GM21381 (cell line): ENCODE measurements at regions not wholly inside any gene's neighbourhood (a gene's known extent, or its start where the extent isn't known, plus 50 kb on each side); places are given as distances from the start of the nearest gene placed in this dataset.

Experiments used
- ATAC-seq: cut with Tn5 transposase; IDR thresholded peaks from one replicate; pipeline ENCODE4 v1.9.1; 2021; ENCODE audit warnings: mild to moderate bottlenecking, moderate library complexity; ENCODE audit not compliant: unreplicated experiment

- ATAC-seq = no peak
Measured at GRCh38 chr11:104830508-104830907, 67.8 kb downstream of the CASP12 start.

DNA sequence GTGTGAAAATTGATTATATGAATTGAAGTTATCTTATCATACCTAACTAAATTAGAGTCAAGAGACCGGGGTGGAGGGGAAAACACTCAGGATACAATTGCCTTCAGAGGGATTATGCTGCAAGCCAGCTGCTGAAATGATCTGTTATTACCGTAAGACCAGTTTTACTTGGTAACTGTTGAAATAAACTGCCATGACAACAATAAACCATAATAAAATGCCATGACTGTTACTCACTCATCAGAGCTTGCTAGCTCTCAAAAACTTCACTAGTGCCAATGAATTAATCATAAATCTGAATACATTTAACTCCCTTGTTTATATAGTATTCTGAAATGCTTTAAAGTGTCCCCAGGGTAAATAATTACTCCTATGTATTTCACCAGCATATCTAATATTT lies 68.2 kb downstream of the CASP12 start:
- ATAC-seq = no peak

- no peak for ATAC-seq
Measured at GRCh38 chr11:104826772-104827171, 71.5 kb downstream of the CASP12 start.

DNA sequence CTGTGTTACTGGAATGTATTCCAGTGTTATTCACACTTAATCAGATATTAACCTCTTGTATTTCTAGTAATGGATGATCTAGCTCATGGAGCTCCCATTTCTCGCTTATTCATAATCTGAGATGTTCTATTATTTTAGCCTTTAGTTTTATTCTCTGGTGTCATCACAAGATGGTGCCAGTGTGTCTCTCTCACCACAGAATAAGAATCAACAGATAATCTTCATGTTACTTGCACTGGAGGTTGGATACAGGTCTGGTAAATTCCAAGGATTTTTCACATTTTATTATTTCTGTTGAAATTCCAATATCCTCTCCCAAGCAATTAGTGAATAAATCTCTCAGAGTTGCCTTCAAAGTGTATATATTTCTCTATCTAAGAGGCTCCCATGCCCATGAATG lies 74.6 kb downstream of the CASP12 start:
- no peak for ATAC-seq

DNA sequence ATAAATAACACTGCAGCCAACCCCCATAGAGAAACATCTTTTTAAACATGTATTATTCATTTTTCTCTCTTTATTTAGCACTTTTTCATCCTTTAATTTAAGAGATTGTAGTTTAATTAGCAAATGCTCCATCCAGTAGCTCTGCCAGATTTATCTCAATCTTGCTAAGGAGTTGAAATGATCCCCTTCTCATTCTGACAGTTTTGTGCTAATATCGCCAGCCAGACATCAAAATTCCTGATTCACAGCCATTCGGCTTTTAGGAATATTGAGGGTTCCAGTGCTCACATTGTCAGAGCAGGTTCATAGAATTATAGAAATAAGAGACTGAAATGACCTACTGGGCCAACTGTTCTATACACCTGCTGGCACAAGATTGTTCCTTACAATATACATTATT lies 77.8 kb downstream of the CASP12 start:
- no peak for ATAC-seq

DNA sequence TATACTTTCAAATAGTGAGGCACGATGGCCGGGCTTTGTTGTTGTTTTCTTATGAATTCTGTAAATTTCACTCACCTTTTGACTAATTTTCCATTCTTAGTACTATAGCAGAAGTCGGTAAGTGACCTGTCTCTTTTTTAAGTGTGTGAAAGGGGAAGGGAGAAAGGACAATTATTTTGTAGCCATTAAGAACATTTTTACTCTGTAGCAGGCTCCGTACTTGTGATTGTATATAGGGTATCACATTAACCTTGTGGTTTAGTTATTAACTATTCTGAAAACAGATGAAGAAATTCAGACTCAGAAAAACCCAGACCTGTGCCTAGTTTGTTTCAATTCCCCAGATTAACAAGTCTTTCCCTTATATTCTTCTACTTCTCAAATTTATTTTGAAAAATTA lies 78.7 kb downstream of the CASP12 start:
- no peak for ATAC-seq

DNA sequence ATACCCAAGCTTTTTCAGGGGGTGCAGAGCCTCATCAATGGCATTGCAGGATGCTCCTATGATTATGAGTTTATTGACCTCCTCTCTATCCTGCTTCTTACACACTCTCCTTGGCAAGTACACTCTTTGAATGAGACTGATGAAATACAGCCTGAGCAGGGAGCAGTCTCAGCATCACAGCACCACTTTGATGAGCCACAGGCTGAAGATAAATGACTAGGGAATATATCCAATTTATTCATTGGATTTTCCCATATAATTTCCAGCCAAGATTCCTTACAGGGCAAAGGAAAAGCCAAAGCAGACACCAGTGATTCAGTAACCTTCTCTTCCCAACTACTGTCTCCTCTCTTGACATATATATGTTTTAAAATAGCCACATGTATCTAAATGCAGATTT lies 79.2 kb downstream of the CASP12 start:
- no peak for ATAC-seq

GRCh38 chr11:104817973-104818372 lies 80.3 kb downstream of the CASP12 start:
- ATAC-seq = no peak

DNA sequence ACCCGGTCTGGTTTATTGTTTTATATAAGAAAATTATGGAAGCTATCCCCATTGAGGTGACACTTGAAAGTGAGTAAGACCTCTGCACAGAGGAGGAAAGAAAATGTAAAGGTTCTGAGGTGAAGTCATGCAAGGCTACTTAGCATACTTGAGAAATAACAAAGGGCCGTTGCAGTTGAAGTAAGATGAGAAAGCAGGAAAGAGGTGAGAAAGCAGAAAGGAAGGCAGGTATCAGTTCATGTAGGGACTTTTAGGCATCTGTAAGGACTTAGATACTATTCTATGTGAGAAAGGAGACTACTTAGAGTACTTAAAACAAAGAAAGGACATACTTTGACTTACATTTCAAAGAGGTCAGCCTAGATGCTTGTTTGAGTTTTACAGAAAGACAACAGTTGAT lies 84.7 kb downstream of the CASP12 start:
- ATAC-seq = no peak

GRCh38 chr11:104812103-104812788 lies 86.0 kb downstream of the CASP12 start:
- ATAC-seq = no peak

- ATAC-seq = no peak
Measured at GRCh38 chr11:104803776-104804175, 94.5 kb downstream of the CASP12 start.

DNA sequence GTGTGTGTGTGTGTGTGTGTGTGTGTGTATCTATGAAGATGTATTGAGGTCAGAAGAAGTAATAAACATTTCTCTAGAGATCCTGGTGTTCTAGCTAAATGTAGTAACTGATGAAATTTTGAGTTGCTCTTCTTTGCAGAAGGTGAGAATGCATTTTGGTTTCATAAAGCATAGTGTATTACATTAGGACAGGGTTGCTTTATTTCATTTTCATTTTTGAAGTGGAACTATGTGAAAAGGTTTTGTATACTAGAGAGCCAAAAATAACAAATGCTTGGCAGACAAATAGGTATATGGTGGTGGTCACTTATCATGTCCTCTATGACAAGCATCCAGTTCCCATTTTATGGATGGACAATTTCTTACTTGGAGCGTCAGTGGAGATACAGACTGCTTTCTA lies 99.0 kb downstream of the CASP12 start:
- peak; percentile 94 for ATAC-seq

DNA sequence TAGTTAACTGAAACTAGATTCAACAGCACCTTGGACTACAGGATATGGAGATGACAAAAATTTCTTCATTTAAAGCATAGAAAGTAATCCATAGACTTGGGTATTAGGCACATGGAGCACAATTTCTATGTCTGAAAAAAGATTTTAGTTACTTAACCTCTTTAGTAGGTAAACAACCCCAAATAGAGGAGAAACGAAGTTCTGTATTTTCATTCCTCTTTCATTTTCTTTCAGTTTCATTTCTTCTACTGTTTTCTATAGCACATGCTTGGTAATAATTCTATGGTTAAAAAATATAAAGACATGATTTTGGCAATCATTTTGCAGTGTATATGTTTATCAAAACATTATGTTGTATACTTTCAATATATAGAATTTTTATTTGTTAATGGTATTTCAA lies 99.5 kb downstream of the CASP12 start:
- peak; percentile 54 for ATAC-seq

DNA sequence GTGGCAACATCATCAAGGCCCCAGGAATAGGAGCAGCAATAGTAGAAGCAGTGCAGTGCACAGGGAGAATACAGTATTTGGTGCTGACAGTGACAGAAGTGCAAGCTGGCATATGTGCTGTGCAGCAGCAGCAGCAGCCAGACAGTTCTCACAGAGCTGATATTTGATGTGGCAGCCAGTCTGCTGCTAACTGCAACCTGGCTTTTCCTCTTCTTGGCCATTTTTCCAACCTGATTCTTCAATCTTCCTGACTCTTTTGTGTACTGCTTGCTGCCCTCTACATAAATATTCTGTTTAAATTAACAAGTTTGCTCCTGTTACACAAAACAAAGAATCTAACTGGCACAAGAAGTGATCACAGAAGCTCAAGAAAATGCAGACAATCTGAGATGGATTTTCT lies 102.0 kb downstream of the CASP12 start:
- ATAC-seq = no peak

DNA sequence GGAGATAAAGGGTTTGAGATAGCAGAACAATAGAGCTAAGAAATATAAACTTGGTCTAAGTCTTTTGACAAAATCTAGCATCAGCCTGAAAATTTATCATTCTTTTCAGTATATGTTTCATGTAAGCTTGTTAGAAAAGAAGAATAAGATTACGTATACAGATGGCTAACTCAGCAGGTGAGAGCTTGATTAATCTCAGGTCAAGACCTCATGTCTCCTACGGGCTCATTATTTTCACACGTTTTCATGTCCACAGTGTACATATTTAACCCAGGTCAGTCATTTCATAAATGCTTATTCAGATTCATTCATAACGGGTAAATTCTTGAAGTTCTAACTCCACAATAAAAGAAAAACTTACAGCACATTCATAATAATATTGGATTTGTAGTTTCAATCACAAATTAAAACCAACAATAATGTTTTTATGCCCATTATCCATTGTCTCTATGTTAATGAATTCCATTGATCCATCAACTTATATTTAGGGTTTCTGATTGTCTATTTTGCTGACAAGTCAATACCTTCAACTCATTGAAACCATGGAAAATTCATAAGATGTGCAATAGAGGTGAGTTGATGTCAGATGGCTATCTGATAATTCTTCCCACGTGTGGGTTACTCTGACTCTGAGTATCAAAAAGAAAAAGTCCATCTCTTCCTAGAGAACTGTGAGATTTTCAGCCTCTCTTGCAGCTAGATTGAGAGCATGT lies 102.6 kb downstream of the CASP12 start:
- ATAC-seq = no peak

GRCh38 chr11:104792861-104793260 lies 105.4 kb downstream of the CASP12 start:
- ATAC-seq = no peak

DNA sequence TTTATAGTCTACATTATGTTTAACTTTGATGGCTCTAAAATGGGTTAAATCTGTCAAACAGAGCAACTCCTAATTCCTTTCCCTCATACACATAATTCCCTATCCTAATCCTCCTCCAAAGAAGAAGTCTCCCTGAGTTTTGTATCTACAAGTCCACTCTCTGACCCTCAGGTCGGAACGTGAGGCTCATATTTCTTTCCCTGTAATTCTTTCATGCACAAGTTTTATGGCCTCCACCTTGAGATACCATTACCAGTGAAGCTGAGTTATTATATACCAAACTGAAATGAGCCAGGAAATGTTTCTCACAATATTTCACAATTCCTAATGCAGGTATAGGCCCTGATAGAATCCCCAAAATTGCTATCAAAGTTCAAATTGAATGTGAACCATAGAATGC lies 106.4 kb downstream of the CASP12 start:
- ATAC-seq = no peak

DNA sequence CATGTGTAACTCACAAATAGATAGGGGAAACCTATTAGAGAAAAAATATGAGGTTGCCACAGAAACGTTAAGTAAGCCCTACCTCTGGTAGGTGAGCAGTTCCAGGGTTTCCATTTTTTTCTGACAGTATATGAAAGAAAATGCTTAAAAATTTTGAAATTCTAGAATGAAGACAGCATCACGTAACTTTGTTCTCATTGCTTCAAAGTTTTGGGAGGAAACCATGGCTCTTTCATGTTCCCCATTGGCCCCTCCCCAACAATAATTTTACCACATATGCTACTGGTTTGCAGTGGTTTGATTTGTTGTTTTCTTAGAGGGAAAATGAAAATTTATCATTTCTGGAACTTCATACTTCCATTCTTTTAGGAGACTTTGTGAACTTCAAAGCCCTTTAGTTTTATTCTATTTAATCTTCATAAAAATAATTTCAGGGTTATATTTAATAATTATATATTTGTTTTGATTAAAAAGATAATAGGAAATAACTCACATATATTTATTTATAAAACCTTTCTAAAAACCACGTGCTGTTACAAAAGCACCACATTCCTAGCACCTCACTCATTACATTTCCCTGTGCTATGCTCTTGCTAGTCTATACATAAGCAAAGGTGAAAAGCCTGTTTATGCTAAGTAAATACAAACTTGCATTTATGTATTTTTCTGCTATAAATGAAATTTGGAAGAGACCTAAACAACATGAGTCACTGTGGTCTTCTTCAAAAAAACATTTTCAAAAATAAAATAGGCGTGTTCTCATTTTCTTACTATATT lies 113.4 kb downstream of the CASP12 start:
- ATAC-seq = no peak

DNA sequence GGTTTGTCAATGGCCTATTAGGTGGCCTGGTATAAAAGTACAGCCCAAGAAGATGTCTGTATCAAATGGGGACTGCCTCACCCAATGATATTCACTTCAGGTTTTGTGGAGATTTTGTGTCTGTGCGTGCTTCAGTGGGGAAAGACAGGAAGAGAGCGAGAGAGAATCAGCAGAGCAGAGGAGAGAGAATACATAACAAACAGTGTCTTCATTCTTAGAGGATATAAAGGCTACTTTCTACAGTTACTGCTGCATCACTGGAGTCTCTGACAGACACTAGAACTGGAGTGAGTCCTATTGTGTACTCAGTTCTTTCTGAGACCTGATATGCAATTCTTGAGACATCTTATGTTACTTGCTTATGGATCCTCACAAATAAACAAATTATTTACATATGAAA lies 115.0 kb downstream of the CASP12 start:
- ATAC-seq = no peak

DNA sequence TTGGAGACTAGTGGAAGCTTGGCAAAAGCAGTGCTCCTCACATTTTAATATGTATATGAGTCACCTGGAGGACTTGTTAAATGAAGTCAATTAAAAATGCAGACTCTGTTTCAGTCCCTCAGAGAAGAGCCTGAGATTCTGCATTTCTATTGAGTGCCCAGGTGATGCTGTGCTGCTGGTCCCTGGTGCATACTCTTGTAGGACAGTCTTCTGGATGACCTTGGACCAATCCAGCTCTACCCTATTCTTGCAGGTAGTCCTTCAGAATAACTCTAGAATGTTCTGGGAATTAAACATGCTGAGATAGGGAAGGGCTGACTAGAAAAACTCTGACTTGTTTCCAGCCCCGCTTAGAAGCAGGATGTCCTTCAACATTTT lies 115.9 kb downstream of the CASP12 start:
- ATAC-seq = no peak

GRCh38 chr11:104781719-104782376 lies 116.4 kb downstream of the CASP12 start:
- no peak for ATAC-seq

GRCh38 chr11:104781037-104781436 lies 117.2 kb downstream of the CASP12 start:
- no peak for ATAC-seq
